COLO829 (cell line): ENCODE measurements at regions not wholly inside any gene's neighbourhood (a gene's known extent, or its start where the extent isn't known, plus 50 kb on each side); places are given as distances from the start of the nearest gene placed in this dataset.
"Not testable (repeated sequence)": the region's sequence is repeated elsewhere in the genome, so short reads cannot be mapped to it uniquely, and the experiment has no call there.

Experiments used
- DNase-seq: peaks from one replicate; pipeline ENCODE4 v3.0.0; 2012; ENCODE audit warnings: low spot score

- DNase-seq, result no peak
Measured at GRCh38 chr4:132094017-132094416, 1055.1 kb upstream of the PCDH10 start.

- DNase-seq, result no peak
Measured at GRCh38 chr4:132097041-132097440, 1052.1 kb upstream of the PCDH10 start.

DNA sequence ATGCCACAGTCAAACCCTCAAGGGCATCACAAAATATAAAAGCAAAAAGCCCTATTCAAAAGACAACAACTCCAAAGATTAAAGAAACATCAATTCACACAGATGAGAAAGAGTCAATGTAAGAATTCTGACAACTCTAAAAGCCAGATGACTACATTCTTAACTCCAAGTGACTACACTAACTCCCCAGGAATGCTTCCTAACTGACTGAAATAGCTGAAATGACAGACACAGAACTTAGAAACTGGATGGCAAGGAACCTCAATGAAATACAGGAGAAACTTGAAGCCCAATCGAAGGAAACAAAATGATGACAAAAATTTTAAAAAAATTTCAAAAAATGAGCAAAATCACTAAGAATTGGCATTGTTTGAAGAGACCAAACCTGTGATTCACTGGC, 1047.6 kb upstream of the PCDH10 start:
- DNase-seq, result no peak

- DNase-seq, result no peak
Measured at GRCh38 chr4:132108784-132109183, 1040.3 kb upstream of the PCDH10 start.

GRCh38 chr4:132114885-132115284, 1034.2 kb upstream of the PCDH10 start:
- no peak for DNase-seq

DNA sequence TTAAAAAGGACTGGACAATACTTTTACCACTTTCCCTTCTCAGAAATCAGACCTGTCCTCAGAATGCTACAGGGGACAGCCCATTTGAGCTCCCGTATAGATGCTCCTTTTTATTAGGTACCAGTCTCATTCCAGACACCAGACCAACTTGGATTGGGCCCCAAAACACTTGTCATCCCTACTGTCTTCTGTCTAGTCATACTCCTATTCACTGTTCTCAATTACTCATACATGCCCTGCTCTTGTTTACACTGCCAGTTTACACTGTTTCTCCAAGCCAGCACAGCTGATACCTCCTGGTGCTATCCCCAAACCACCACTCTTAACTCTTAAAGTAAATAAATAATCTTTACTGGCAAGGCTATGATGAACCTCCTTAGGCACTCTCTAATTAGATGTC, 1026.4 kb upstream of the PCDH10 start:
- not testable (repeated sequence) for DNase-seq

- no peak for DNase-seq
Measured at GRCh38 chr4:132123870-132124623, 1025.0 kb upstream of the PCDH10 start.

GRCh38 chr4:132124624-132124974, 1024.5 kb upstream of the PCDH10 start:
- DNase-seq, result no peak

GRCh38 chr4:132125131-132125530, 1024.0 kb upstream of the PCDH10 start:
- no peak for DNase-seq

- DNase-seq, result no peak
Measured at GRCh38 chr4:132132433-132132832, 1016.7 kb upstream of the PCDH10 start.

GRCh38 chr4:132169660-132170059, 979.4 kb upstream of the PCDH10 start:
- no peak for DNase-seq

DNA sequence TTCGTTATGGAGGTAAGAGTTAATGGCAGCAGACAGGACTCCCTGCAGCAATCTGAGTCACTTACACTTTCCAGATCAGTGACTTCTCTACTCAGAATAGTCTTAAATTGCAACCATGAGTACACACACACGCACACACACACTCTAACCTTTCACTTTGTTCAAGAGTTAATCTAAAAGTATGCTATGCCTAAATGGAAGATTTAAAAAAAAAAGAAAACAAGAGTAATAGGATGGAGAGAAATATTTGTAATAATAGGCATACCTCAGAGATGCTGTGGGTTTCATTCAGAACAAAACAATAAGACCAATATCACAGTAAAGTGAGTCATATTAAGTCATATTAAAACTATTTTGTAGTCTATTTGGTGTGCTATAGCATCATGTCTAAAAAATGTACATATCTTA, 969.1 kb upstream of the PCDH10 start:
- DNase-seq, result no peak

DNA sequence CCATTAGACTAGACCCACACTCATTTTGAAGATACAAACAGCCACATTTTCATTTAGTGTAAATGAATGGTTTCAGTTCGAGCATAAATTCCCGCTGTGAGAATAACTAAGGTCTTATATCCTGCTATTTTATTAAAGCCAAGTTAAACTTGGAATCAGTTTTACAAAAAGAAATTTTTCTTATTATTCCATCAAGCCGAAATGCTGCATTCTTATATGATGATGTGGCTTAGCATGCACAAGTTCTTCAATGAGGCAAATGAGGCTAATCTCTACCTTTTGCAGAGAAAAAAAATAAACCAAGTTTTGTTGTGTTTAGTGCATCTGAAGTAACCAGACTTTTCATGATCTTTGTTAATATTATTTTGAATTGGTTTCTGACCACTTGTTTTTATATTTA, 953.9 kb upstream of the PCDH10 start:
- DNase-seq, result no peak

GRCh38 chr4:132203618-132204017, 945.5 kb upstream of the PCDH10 start:
- DNase-seq, result no peak

GRCh38 chr4:132214519-132214918, 934.6 kb upstream of the PCDH10 start:
- DNase-seq, result no peak

- no peak for DNase-seq
Measured at GRCh38 chr4:132218406-132218805, 930.7 kb upstream of the PCDH10 start.

DNA sequence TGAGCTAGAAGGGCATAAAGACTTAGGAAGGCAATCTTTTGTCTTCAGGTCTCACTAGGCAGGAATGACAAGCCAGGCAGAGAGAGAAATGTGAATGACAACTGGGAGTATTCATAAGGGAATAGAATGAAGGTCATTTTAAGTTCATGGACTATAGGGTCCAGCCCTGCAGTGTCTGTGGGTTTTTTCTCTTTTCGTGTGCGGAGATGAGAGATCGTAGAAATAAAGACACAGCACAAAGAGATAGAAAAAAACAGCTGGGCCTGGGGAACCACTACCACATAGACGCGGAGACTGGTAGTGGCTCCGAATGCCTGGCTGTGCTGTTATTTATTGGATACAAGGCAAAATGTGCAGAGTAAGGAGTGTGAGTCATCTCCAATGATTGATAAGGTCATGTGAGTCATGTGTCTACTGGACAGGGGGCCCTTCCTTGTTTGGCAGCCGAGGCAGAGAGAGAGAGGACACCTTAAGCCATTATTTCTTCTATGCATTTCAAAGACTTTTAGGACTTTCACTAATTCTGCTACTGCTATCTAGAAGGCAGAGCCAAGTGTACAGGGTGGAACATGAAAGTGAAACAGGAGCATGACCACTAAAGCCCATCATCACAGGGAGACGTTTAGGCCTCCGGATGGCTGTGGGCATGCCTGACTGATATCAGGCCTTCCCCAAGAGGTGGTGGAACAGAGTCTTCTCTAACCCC, 921.8 kb upstream of the PCDH10 start:
- peak; percentile 45 for DNase-seq

DNA sequence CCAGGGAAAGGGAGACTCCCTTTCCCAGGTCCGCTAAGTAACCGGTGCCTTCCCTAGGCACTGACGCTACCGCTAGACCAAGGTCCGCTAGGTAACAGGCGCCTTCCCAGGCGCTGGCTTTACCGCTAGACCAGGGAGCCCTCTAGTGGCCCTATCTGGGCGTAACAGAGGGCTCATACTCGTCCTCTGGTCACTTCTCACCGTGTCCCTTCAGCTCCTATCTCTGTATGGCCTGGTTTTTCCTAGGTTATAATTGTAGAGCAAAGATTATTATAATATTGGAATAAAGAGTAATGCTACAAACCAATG, 921.3 kb upstream of the PCDH10 start:
- DNase-seq, result peak; percentile 19

DNA sequence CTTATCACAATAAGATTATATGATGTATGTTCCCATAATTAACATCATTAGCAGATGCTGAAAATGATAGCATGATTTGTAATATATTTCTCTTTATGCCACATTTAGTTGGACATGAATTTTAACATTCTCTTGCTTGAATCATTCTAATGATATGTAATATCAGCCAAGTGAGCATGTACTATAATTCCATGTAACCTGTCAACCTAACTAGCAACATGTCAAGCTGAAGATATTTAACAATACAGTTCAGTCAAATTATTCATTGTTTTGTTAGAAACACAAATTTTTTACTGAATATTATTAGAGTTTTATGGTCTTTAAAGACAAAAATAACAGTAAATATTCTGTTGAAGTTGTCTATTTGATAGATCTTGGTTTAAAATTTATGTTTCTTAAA, 920.4 kb upstream of the PCDH10 start:
- DNase-seq, result no peak

GRCh38 chr4:132230025-132230424, 919.1 kb upstream of the PCDH10 start:
- no peak for DNase-seq

DNA sequence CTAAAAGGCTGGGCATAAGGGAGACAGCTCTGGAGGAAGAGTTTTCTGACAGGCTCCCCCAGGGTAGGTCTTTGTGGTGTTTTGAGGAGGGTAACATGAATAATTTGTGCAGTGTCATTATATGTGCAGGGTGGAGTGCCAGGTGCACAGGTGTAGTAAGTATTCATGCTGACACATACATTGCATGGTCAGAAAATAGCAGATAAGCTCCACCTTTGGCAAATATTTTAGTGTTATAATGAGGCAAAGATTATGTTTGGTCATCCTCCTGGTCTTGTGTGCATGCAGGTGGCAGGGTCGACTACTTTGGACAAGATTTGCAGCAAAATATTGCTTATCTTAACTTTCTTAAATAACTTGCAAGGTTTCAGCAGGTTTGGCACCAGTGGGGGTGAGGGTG, 910.4 kb upstream of the PCDH10 start:
- no peak for DNase-seq

- DNase-seq, result no peak
Measured at GRCh38 chr4:132240081-132240480, 909.0 kb upstream of the PCDH10 start.

DNA sequence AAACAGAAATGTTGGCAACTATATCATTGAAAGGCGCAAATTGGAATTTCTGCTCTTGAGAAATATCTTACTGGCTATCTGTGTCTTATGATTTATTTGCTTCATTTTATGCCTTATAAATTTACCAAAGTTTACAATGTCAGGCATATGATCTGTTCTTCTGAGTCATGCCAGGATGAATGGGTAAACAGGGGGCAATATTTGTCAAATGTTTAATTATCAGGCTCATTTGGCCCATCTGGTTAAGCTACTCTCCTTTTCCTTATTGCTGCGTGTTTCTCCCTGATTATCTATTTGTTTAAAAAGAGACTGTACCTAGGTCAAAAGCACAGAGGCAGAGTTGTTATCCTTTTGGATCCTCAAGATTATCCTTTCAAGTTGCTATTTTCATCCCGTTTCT, 903.8 kb upstream of the PCDH10 start:
- DNase-seq, result no peak

- DNase-seq, result no peak
Measured at GRCh38 chr4:132264176-132264575, 884.9 kb upstream of the PCDH10 start.
